ENCODE measurements at regions not wholly inside any gene's neighbourhood (a gene's known extent, or its start where the extent isn't known, plus 50 kb on each side); places are given as distances from the start of the nearest gene placed in this dataset.
"Not testable (repeated sequence)": the region's sequence is repeated elsewhere in the genome, so short reads cannot be mapped to it uniquely, and the experiment has no call there.

DNA sequence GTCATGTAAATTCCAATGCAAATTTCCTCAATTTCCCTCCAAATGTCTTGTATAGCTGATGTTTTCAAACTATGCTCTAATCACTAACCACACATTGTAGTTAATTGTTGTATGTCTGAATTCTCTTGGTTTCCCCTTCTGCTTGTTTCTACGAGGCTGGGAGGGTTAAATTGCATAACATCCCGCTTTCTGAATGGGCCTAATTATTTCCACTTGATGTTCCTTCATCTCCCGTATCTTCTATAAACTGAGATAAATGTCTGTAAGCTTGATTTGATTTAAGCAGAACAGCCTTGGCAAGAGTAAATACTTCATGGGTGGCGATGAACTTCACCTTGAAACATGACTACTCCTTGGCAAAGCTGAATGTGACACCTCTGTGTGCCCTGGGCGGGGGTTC, 72.2 kb downstream of the SERINC2 start:
- Histone ChIP-seq H3K4me1 (ENCODE audit: insufficient read depth, low read length) (peaks cover 10% of the 10 kb centered on the region), H3K4me2 (ENCODE audit: insufficient read depth, low read length) (no peak overlapping the region), H4K20me1 (ENCODE audit: insufficient read depth, low read length) (no peaks in the 10 kb centered on the region), H3K36me3 (ENCODE audit: insufficient read depth, low read length) (no peaks in the 10 kb centered on the region), H2AFZ (ENCODE audit: low read length) (no peak overlapping the region), H3K27me3 (ENCODE audit: insufficient read depth, low read length) (peaks cover 32% of the 10 kb centered on the region), H3K4me3 (ENCODE audit: insufficient read depth, low read length) (no peak overlapping the region), H3K79me2 (ENCODE audit: insufficient read depth, low read length) (no peaks in the 10 kb centered on the region), H3K27ac (ENCODE audit: low read depth, low read length) (no peak overlapping the region), H3K9me3 (ENCODE audit: low read depth, low read length) (no peaks in the 10 kb centered on the region)
- DNase-seq (ENCODE audit: insufficient read length, low spot score, missing footprints) = no peak
- TF ChIP-seq, protein P1, sequence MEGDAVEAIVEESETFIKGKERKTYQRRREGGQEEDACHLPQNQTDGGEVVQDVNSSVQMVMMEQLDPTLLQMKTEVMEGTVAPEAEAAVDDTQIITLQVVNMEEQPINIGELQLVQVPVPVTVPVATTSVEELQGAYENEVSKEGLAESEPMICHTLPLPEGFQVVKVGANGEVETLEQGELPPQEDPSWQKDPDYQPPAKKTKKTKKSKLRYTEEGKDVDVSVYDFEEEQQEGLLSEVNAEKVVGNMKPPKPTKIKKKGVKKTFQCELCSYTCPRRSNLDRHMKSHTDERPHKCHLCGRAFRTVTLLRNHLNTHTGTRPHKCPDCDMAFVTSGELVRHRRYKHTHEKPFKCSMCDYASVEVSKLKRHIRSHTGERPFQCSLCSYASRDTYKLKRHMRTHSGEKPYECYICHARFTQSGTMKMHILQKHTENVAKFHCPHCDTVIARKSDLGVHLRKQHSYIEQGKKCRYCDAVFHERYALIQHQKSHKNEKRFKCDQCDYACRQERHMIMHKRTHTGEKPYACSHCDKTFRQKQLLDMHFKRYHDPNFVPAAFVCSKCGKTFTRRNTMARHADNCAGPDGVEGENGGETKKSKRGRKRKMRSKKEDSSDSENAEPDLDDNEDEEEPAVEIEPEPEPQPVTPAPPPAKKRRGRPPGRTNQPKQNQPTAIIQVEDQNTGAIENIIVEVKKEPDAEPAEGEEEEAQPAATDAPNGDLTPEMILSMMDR (IDR thresholded peaks at IDR 0.05; ENCODE audit: extremely low read depth, low read depth, low read length) = no peak

DNA sequence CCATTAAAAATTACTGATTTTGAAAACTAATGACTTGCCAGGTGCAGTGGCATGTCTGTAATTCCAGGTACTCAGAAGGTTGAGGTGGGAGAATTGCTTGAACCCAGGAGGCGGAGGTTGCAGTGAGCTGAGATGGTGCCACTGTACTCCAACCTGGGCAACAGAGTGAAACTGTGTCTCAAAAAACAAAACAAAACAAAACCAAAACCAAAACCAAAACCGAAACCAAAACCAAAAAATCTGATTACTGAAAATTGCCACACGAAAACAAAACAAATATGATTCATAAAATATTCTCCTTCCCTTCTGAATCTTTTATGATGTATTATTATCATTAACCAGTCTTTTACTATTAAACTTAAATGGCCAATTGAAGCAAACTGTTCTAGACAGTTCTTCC, 74.1 kb downstream of the SERINC2 start:
- Histone ChIP-seq H2AFZ (ENCODE audit: low read length) (no peak overlapping the region), H3K36me3 (ENCODE audit: insufficient read depth, low read length) (no peaks in the 10 kb centered on the region), H3K4me1 (ENCODE audit: insufficient read depth, low read length) (peaks cover 10% of the 10 kb centered on the region), H3K4me2 (ENCODE audit: insufficient read depth, low read length) (no peak overlapping the region), H4K20me1 (ENCODE audit: insufficient read depth, low read length) (no peaks in the 10 kb centered on the region), H3K4me3 (ENCODE audit: insufficient read depth, low read length) (no peak overlapping the region), H3K79me2 (ENCODE audit: insufficient read depth, low read length) (no peaks in the 10 kb centered on the region), H3K27ac (ENCODE audit: low read depth, low read length) (no peak overlapping the region), H3K27me3 (ENCODE audit: insufficient read depth, low read length) (peaks cover 49% of the 10 kb centered on the region), H3K9me3 (ENCODE audit: low read depth, low read length) (no peaks in the 10 kb centered on the region)
- DNase-seq (ENCODE audit: insufficient read length, low spot score, missing footprints) = no peak
- TF ChIP-seq, protein P1 (IDR thresholded peaks at IDR 0.05; ENCODE audit: extremely low read depth, low read depth, low read length) = no peak

DNA sequence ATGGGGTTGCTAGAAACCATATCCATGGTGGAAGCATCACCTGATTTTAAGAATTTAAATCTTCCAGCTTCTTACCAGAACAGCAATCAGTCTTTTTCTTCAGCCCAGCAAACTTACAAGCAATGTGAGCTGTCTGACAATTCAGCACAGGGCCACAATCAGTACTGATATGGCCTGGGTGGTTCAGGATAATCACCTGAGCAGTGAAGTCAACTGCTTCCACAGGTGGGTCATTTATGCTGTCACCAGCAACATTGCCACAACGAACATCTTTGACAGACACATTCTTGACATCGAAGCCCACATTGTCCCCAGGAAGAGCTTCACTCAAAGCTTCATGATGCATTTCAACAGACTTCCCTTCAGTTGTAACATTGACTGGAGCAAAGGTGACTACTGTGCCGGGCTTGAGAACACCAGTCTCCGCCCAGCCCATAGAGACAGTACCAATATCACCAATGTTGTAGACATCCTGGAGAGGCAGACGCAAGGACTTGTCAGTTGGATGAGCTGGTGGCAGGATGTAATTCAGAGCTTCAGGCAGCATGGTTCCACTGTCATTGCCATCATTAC, 74.8 kb downstream of the SERINC2 start:
- Histone ChIP-seq H3K36me3 (ENCODE audit: insufficient read depth, low read length) (no peaks in the 10 kb centered on the region), H3K27me3 (ENCODE audit: insufficient read depth, low read length) (peaks cover 51% of the 10 kb centered on the region), H3K9me3 (ENCODE audit: low read depth, low read length) (no peaks in the 10 kb centered on the region), H3K4me3 (ENCODE audit: insufficient read depth, low read length) (no peak overlapping the region), H3K4me1 (ENCODE audit: insufficient read depth, low read length) (peaks cover 10% of the 10 kb centered on the region), H2AFZ (ENCODE audit: low read length) (no peak overlapping the region), H3K4me2 (ENCODE audit: insufficient read depth, low read length) (no peak overlapping the region), H3K79me2 (ENCODE audit: insufficient read depth, low read length) (no peaks in the 10 kb centered on the region), H3K27ac (ENCODE audit: low read depth, low read length) (no peak overlapping the region), H4K20me1 (ENCODE audit: insufficient read depth, low read length) (no peaks in the 10 kb centered on the region)
- no peak for DNase-seq (ENCODE audit: insufficient read length, low spot score, missing footprints)
- TF ChIP-seq, protein P1 (IDR thresholded peaks at IDR 0.05; ENCODE audit: extremely low read depth, low read depth, low read length) = no peak

DNA sequence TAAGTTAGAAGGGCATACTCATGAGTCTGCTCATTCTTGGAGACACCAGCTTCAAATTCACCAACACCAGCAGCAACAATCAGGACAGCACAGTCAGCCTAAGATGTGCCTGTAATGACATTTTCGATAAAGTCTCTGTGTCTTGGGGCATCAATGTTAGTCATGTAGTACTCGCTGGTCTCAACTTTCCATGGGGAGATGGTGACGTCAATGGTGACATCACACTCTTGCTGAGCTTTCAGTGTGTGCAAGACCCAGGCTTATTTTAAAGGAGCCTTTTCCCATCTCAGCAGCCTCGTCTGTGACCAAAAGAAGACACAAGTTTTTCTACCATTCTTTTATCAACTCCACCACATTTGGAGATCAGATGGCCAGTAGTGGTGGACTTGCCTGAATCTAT, 75.5 kb downstream of the SERINC2 start:
- Histone ChIP-seq H3K79me2 (ENCODE audit: insufficient read depth, low read length) (no peaks in the 10 kb centered on the region), H3K9me3 (ENCODE audit: low read depth, low read length) (no peaks in the 10 kb centered on the region), H3K4me1 (ENCODE audit: insufficient read depth, low read length) (peaks cover 4% of the 10 kb centered on the region), H3K4me2 (ENCODE audit: insufficient read depth, low read length) (no peak overlapping the region), H3K4me3 (ENCODE audit: insufficient read depth, low read length) (no peak overlapping the region), H3K27me3 (ENCODE audit: insufficient read depth, low read length) (peaks cover 57% of the 10 kb centered on the region), H3K27ac (ENCODE audit: low read depth, low read length) (no peak overlapping the region), H4K20me1 (ENCODE audit: insufficient read depth, low read length) (no peaks in the 10 kb centered on the region), H2AFZ (ENCODE audit: low read length) (no peak overlapping the region), H3K36me3 (ENCODE audit: insufficient read depth, low read length) (no peaks in the 10 kb centered on the region)
- TF ChIP-seq, protein P1 (IDR thresholded peaks at IDR 0.05; ENCODE audit: extremely low read depth, low read depth, low read length) = no peak
- no peak for DNase-seq (ENCODE audit: insufficient read length, low spot score, missing footprints)

DNA sequence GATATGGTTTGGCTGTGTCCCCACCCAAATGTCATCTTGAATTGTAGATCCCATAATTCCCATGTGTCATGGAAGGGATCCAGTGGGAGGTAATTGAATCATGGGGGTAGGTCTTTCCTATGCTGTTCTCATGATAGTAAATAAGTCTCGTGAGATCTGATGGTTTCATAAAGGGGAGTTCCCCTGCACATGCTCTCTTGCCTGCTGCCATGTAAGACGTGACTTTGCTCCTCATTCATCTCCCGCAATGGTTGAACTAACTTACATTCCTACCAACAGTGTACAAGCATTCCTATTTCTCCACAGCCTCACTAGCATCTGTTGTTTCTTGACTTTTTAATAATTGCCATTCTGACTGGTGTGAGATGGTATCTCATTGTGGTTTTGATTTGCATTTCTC, 76.6 kb downstream of the SERINC2 start:
- H3K27me3 ChIP-seq (ENCODE audit: insufficient read depth, low read length) = peaks cover 61% of the 10 kb centered on the region
- H3K4me1 ChIP-seq (ENCODE audit: insufficient read depth, low read length); H3K27ac ChIP-seq (ENCODE audit: low read depth, low read length); DNase-seq (ENCODE audit: insufficient read length, low spot score, missing footprints); H3K4me2 ChIP-seq (ENCODE audit: insufficient read depth, low read length); H4K20me1 ChIP-seq (ENCODE audit: insufficient read depth, low read length); H2AFZ ChIP-seq (ENCODE audit: low read length); H3K79me2 ChIP-seq (ENCODE audit: insufficient read depth, low read length); H3K4me3 ChIP-seq (ENCODE audit: insufficient read depth, low read length); H3K36me3 ChIP-seq (ENCODE audit: insufficient read depth, low read length); H3K9me3 ChIP-seq (ENCODE audit: low read depth, low read length): not testable (repeated sequence)

DNA sequence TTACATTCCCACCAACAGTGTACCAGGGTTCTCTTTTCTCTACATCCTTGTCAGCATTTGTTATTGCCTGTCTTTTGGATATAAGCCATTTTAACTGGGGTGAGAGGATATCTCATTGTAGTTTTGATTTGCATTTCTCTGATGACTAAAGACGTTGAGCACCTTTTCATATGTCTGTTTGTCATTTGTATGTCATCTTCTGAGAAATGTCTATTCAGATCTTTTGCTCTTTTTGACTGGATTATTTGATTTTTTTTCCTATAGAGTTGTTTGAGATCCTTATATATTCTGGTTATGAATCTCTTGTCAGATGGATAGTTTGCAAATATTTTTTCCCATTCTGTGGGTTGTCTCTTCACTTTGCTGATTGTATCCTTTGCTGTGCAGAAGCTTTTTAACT, 77.6 kb downstream of the SERINC2 start:
- H3K4me3 ChIP-seq (ENCODE audit: insufficient read depth, low read length); H2AFZ ChIP-seq (ENCODE audit: low read length); H3K27ac ChIP-seq (ENCODE audit: low read depth, low read length); H3K9me3 ChIP-seq (ENCODE audit: low read depth, low read length); H3K36me3 ChIP-seq (ENCODE audit: insufficient read depth, low read length); DNase-seq (ENCODE audit: insufficient read length, low spot score, missing footprints); H3K4me1 ChIP-seq (ENCODE audit: insufficient read depth, low read length); H3K79me2 ChIP-seq (ENCODE audit: insufficient read depth, low read length); H3K4me2 ChIP-seq (ENCODE audit: insufficient read depth, low read length); H4K20me1 ChIP-seq (ENCODE audit: insufficient read depth, low read length): not testable (repeated sequence)
- peaks cover 54% of the 10 kb centered on the region for H3K27me3 ChIP-seq (ENCODE audit: insufficient read depth, low read length)
